Stimulated activated CD4-positive, alpha-beta T cell treated with anti-CD3 and anti-CD28 coated beads, Interleukin-15, amount 100 ng/mL, for 24 hours (primary cell): ENCODE measurements at regions not wholly inside any gene's neighbourhood (a gene's known extent, or its start where the extent isn't known, plus 50 kb on each side); places are given as distances from the start of the nearest gene placed in this dataset.
A peak's percentile ranks its signal among the peaks of the same experiment; 100 is the strongest.

Experiments used
- DNase-seq: peaks from one replicate; pipeline ENCODE4 v3.0.0-alpha.2; 2020

DNA sequence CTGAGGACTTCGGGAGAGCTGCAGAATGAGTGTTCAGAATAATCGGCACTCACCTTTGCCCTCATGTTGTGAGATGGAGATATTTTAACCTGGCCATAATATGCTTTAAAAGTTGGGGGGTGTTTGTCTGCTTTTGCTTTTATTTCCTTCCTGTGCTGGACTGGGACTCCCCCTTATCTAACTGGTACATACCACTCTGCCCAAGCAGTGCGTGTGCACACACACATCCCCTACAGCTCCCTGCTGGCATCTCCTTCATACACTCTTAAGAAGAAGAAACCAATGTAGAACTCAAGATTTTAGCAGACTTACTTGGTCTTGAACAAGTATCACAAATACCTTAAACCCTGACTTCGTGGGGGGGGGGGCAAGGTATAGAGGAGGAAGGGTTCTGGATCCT lies 146.2 kb upstream of the DMRT1 start:
- no peak for DNase-seq

DNA sequence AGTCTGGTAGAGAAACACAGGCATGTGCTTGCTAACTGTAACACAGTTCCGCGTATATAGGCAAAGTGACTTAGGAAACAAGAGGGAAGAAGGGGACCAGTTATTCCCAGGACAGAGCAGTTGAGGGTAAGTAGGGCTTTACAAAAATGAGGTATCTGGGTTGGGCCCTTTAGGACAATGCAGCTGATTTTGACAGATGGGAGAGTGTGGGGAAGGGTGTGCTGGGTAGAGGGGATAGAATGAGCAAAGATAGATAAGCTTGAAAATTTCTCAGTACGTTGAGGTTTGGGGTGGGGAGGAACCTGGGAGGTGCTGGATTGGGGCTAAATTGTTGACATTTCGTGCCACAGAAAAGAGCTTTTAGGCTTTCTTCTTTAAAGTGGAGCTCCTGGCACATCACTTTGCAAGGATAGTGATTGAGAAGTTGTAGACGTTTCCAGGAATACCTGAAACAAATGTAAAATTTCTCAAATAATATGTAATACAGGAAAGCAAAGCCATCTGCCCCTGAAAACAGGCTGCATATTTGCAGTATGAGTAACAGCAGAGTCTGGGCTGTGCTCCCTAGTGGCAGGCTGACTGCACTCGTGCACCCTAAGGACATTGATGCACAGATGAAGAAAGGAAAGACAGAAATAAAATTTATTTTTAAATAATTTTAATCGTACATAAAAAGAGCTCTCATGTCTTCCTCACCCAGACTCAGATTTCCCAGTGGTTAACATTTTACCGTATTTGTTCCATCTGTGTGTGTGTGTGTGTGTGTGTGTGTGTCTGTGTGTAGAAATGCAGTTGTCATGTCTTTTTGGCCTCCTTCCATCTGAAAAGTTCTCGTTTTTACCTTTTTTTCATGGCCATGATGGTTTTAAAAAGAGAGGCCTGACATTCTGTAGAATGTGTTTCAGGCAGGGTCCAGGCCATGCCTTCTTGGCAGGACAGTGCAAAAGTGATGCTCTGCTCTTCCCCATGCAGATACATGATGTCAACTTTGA lies 144.9 kb upstream of the DMRT1 start:
- DNase-seq = no peak

DNA sequence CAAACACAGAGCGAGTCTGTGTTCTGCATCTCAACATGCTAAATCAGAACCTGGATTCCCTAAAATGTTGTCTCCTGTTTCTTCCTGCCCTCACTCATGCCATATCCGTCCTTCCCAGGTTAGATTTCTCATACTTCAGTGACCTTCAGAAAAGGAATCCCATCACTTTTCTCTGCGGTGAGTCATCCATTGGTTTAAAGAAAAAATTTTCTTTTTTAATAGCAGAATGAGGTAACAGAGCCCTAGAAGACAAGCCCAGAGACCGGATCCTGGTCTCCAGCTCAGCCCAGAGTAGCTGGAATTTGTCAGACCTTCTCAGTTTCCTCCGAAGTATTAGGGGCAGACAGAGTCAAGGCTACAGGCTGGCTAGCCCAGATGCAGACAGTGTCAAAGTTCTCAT lies 143.2 kb upstream of the DMRT1 start:
- no peak for DNase-seq

DNA sequence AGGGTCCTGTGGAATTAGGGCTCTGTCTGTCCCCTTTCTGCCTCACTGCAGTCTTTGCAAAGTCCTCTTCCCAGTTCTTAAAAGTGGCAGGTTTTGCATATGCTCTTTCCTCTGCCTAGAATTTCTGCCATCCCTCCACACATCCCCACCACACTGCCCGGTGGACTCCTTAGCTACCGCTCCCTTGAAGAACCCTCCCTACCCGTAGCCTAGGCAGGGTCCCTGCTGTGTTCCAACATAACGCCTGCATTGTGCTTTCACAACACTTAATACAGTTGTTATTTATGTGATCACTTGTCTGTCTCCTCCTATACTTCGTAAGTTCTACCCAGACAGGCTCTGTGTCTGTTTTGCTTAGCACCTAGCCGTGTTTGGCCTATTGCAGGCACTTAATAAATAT lies 142.5 kb upstream of the DMRT1 start:
- DNase-seq = no peak

DNA sequence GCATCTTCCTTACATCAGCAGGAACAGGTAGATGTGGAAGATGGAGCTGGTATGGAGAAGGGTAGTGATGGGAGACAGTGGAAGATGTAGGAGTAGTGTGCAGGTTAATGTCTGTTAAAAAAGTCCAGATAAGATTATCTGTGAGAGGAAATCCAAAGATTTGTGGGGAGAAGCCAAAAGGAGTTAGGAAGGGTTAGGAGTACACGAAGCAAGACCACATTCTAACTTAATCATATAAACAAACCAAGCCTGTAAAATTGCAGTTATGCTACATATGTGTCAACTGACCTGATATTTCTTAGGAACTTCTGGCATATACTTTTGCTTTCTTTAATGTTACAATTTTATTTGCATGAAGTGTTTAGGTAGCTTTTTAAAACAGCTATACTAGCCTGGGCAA lies 142.1 kb upstream of the DMRT1 start:
- no peak for DNase-seq

DNA sequence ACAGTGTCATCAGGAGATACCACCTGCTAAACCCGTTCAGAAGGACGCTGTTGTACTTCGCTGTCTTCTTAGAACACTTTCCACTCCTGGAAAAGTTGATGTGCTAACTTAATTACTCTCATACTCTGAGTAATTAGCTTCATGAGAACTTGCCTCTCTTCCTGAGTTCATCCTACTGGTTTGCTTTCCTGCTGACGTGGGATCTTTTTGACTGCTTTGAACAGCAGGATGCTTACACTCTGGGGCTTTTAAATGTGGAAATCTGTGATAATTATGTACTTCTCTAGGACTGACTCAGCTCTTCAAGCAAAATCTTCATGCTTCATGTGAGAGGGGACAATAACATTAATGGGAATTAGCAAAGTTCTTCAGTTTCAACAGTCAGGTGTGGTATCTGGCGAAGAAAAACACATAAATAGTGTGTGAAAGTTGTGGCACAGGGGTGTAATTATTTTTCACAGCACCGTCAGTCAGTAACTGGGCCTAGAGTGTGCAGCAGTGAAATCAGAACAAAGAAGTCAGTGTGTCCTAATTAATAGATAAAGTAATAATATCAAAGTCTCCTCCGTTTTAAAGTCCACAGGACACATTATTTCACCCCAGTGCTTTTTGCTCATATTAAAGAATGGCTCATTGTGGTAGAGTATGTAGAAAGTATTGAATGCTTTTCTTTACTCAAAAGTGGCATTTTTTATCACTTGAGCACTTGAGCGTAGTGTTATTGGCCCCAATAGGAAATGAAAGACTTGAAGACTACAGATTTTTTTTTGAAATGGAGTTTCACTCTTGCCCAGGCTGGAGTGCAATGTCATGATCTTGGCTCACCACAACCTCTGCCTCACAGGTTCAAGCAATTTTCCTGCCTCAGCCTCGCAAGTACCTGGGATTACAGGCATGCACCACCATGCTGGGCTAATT lies 140.9 kb upstream of the DMRT1 start:
- DNase-seq = no peak

DNA sequence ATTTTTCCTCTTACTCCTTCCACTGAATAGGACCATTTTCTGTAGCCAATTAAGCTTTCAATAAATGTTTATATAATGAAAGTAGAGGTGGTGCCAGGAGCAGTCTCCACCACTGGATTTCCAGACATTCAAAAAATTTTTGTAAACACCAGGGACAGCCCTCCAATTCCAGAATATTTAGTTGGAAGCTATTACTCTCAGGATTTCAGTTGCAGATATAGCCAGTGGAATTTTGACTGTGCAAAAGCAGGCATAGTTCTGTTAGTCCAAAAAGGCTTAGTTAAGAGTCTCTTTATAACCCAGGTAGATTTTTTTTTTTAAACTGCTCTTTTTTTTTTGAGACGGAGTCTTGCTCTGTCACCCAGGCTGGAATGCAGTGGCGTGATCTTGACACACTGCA lies 138.1 kb upstream of the DMRT1 start:
- DNase-seq = no peak

DNA sequence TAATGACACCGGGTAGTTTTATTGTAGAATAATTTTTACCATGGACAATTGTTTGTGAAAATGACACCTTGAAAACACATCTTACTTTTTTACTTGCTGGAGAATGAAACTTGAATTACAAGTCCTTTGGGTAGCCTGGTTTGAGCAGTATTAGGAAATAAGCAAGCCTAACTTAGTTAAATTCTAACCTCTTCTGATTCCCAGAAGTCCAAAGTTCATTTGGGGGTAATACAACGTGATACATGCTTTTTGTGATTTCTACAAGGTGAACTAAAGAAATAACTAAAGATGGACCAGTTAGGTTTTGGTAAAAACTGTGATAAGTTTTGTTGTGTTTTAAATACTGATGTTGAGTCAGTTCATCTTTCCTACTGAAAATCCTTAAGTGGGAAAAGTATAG lies 135.4 kb upstream of the DMRT1 start:
- DNase-seq = no peak

DNA sequence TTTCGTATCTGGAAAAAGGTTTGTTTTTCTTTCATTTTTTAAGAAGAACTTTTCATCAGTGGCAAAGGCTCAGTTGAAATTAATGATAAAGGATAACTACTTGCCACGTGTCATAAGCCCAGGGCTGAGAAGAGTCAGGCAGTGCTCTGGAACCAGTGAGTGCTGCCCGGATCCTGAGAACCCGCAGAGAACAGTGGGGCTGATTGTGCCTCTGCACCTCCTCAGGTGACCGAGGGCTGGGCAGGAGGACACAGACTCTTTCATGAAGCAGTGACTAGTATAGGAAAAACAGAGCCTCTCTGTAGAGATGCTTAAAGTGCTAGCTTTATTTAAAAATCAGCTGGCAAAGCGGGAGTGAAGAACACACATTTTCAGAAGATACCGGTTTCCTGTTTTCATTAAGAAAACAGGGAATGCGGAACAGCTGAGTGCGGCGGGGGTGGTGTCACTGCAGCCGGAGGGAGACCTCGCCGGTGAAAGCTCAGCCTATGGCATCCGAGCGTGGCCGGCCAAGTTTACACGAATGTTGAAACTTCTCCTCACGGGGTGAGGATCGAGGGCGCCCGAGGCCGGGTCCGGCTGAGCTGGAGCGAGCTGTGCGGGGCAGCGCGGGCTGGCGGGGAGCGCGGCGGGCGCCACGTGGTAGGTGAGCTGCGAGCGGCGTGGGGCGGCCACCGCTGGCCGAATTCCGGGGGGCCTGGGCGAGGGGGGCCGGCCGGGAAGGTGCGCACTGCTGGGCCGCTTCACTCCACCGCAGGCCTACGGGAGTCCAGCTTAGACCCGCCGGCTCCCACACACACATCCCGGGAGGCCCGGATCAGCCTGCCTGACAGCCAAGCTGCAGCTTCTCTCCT lies 134.7 kb upstream of the DMRT1 start:
- DNase-seq = peak; percentile 58

DNA sequence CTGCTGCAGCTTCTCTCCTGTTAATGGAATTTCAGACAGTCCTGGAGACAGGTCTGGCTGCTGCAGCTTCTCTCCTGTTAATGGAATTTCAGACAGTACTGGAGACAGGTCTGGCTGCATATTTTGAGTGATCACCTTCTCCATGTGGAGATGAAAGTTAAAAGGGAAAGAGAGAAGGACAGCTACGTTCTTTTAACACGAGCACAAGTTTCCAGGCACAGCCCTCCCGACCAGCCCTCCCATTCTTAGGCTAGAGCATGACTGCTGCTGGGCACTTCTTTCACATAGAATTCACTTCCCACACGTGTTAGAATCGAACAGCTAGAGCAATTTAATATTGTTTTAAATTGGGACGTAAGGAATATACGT lies 133.3 kb upstream of the DMRT1 start:
- DNase-seq = no peak

DNA sequence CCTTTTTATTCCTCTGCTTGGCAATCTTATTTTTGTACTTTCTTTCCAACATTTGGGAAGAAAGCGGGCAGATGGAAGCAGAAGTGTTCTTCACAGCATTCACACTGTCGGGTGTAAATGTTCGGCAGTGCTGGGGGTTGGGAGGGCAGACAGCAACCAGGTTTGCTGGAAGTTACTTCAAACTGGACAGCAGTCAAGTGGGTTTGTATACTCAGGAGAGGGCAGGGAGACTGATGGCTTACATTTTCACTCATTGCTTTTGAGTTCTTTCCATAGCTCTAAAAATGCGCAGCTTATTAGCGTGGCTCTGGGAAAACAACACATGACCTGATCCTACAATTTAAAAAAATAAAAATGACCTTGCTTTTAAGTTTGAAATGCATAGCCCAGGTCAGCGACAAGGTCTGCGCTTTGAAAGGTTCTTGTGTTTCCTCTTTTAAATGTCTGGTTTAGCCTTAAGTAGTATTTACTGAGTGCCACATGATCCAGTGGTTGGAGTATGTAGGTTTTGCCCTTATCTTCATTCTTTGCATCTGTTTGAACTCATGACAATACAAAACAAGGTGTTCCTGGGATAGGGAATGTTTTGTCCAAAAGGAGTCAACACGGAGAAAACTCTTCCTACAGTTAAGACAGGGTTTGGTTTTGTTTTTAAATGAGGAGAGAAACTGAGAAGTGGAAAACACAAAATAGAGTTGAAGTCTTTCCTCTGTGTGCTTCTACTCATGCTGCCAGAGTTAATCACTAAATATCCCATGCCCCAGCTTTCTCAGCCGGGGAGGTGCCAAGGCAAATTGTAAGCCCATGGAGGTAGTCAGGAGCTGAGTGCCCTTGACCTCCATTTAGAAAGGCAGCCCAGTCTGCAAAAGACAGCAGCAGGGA lies 132.7 kb upstream of the DMRT1 start:
- no peak for DNase-seq

DNA sequence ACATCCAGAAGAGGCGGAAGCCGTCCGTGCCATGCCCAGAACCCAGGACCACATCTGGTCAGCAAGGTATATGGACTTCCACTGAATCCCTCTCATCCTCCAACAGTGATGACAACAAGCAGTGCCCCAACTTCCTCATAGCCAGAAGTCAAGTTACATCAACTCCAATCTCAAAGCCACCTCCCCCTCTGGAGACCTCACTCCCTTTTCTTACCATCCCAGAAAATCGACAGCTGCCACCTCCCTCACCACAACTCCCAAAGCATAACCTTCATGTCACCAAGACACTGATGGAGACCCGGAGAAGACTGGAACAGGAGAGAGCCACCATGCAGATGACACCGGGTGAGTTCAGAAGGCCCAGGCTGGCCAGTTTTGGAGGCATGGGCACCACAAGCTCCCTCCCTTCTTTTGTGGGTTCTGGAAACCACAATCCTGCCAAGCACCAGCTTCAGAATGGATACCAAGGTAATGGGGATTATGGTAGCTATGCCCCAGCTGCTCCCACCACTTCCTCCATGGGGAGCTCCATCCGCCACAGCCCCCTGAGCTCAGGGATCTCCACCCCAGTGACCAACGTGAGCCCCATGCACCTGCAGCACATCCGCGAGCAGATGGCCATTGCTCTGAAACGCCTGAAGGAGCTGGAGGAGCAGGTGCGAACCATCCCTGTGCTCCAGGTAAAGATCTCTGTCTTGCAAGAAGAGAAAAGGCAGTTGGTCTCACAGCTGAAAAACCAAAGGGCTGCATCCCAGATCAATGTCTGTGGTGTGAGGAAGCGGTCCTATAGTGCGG lies 130.3 kb upstream of the DMRT1 start:
- DNase-seq = no peak

DNA sequence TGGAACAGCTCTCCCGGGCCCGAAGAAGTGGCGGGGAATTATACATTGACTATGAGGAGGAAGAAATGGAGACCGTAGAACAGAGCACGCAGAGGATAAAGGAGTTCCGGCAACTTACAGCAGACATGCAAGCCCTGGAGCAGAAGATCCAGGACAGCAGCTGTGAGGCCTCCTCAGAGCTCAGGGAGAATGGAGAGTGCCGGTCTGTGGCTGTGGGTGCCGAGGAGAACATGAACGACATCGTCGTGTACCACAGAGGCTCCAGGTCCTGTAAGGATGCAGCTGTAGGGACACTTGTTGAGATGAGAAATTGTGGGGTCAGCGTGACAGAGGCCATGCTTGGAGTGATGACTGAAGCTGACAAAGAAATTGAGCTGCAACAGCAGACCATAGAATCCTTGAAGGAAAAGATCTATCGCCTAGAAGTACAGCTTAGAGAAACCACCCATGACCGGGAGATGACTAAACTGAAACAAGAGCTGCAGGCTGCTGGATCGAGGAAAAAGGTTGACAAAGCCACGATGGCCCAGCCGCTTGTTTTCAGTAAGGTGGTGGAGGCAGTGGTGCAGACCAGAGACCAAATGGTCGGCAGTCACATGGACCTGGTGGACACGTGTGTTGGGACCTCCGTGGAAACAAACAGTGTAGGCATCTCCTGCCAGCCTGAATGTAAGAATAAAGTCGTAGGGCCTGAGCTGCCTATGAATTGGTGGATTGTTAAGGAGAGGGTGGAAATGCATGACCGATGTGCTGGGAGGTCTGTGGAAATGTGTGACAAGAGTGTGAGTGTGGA lies 129.5 kb upstream of the DMRT1 start:
- no peak for DNase-seq

DNA sequence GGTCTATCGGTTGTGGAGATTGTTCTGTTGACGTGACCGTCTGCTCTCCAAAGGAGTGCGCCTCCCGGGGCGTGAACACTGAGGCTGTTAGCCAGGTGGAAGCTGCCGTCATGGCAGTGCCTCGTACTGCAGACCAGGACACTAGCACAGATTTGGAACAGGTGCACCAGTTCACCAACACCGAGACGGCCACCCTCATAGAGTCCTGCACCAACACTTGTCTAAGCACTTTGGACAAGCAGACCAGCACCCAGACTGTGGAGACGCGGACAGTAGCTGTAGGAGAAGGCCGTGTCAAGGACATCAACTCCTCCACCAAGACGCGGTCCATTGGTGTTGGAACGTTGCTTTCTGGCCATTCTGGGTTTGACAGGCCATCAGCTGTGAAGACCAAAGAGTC lies 128.9 kb upstream of the DMRT1 start:
- no peak for DNase-seq

DNA sequence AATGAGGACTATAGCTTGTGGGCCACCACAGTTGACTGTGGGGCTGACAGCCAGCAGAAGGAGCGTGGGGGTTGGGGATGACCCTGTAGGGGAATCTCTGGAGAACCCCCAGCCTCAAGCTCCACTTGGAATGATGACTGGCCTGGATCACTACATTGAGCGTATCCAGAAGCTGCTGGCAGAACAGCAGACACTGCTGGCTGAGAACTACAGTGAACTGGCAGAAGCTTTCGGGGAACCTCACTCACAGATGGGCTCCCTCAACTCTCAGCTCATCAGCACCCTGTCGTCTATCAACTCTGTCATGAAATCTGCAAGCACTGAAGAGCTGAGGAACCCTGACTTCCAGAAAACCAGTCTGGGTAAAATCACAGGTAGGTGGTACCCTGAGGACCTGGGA lies 128.4 kb upstream of the DMRT1 start:
- DNase-seq = no peak

DNA sequence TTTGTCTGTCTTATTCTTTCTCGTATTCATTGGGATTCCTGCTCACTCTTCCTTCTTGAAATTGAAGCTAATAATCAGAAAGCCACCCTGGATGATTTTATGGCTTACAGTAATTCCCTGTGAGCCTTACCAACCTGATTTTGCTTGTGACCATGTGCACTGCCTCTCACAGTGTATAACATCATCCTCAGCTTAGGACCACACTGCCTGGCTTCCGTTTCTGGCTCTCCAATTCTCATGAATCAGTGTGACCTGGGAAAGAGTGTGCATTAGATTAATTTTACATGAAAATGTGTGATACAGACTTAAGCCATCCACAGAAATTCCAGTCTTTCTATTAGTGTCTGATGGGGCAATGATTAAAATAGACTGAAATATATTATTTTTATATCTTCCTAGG lies 126.8 kb upstream of the DMRT1 start:
- DNase-seq = no peak

DNA sequence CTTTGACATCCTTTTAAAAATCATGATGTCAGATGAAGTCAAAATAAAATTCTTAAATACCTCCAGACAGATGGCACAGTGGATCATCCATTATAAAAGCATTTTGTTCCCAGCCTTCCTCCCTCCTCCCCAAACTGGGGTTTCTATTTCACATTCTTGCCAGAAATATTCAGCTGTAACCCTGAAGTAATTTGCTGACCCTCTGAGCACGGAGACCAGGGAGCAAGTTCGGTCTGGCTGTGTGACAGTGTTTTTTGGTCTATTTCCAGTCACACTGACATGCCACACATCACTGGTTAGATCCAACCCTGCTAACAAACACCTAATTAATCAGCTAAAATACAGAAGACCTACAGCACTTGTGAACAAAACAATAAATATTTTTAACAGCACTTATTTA lies 126.2 kb upstream of the DMRT1 start:
- no peak for DNase-seq

DNA sequence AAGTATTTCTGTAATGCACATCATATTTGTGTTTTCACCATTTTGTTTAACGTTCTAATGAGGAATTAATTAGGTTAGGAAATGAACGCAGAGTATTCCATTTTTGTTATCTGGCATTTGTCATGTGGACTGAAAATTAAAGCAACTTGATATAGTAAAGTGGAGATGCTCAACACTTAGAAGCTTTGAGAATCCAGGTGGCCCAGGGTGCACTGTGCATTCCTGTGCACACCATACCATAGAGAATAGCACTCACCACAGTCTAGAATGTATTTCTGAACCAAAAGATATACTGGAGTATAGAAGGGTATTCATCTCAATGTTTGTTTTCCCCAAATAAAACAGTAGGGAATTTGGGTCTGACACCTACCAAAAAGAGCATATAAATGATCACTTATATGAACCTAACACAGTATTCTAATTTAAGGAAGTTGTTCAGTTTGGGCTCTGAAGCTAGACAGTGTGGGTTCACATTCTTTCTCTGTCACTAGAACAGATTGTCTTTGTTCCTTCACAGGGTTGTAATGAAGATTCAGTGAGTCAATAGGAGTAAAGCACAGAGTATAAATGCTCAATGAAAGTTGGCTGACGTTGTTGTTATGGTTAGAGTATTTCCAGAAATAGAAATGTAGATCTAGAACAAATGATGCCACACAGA lies 125.6 kb upstream of the DMRT1 start:
- DNase-seq = no peak

DNA sequence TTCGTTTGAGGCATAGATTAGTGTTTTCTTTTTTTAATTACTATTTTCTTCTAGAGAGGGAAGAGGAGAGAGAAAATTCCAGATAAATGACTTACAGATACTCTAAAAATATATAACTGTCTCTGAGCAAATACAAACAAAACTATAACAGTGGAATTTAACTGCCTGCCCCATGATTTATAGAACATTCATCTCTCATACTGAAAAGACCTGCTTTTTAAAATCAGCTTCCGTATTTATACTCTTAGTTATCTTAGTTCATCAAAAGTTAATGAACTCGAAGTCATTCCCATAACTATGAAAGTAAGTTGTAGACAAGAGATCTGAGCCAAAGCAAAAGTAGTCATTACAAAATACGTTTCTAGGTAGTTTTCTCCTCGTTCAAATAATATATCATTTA lies 123.8 kb upstream of the DMRT1 start:
- no peak for DNase-seq
